HG03432 (cell line): ENCODE measurements at regions not wholly inside any gene's neighbourhood (a gene's known extent, or its start where the extent isn't known, plus 50 kb on each side); places are given as distances from the start of the nearest gene placed in this dataset.
"Not testable (repeated sequence)": the region's sequence is repeated elsewhere in the genome, so short reads cannot be mapped to it uniquely, and the experiment has no call there.

Source experiments
- ATAC-seq: cut with Tn5 transposase; IDR thresholded peaks from one replicate; pipeline ENCODE4 v1.9.1; 2021; ENCODE audit warnings: mild to moderate bottlenecking, moderate library complexity; ENCODE audit not compliant: unreplicated experiment

- no peak for ATAC-seq
Observed at GRCh38 chr19:31525610-31526147, 176.4 kb upstream of the TSHZ3 start.

- ATAC-seq: no peak
Observed at GRCh38 chr19:31527443-31527842, 178.2 kb upstream of the TSHZ3 start.

- ATAC-seq: no peak
Observed at GRCh38 chr19:31528261-31528660, 179.0 kb upstream of the TSHZ3 start.

GRCh38 chr19:31529121-31529520 is 179.9 kb upstream of the TSHZ3 start:
- no peak for ATAC-seq

- no peak for ATAC-seq
Observed at GRCh38 chr19:31530781-31531180, 181.5 kb upstream of the TSHZ3 start.

- no peak for ATAC-seq
Observed at GRCh38 chr19:31531326-31531725, 182.1 kb upstream of the TSHZ3 start.

- ATAC-seq: no peak
Observed at GRCh38 chr19:31532034-31532433, 182.8 kb upstream of the TSHZ3 start.

- no peak for ATAC-seq
Observed at GRCh38 chr19:31533114-31533513, 183.9 kb upstream of the TSHZ3 start.

GRCh38 chr19:31534231-31534630 is 185.0 kb upstream of the TSHZ3 start:
- no peak for ATAC-seq

GRCh38 chr19:31534786-31535657 is 185.8 kb upstream of the TSHZ3 start:
- ATAC-seq: no peak

- no peak for ATAC-seq
Observed at GRCh38 chr19:31535691-31536460, 186.6 kb upstream of the TSHZ3 start.

GRCh38 chr19:31537136-31537535 is 187.9 kb upstream of the TSHZ3 start:
- no peak for ATAC-seq

- not testable (repeated sequence) for ATAC-seq
Observed at GRCh38 chr19:31537902-31538301, 188.7 kb upstream of the TSHZ3 start.

GRCh38 chr19:31538879-31539278 is 189.6 kb upstream of the TSHZ3 start:
- no peak for ATAC-seq

GRCh38 chr19:31539386-31539785 is 190.2 kb upstream of the TSHZ3 start:
- no peak for ATAC-seq

- ATAC-seq: no peak
Observed at GRCh38 chr19:31541396-31541795, 192.2 kb upstream of the TSHZ3 start.

- no peak for ATAC-seq
Observed at GRCh38 chr19:31543456-31543855, 194.2 kb upstream of the TSHZ3 start.

GRCh38 chr19:31545777-31546176 is 196.5 kb upstream of the TSHZ3 start:
- no peak for ATAC-seq

- no peak for ATAC-seq
Observed at GRCh38 chr19:31546205-31546960, 197.1 kb upstream of the TSHZ3 start.

- ATAC-seq: no peak
Observed at GRCh38 chr19:31548941-31549340, 199.7 kb upstream of the TSHZ3 start.
